Stimulated activated CD4-positive, alpha-beta T cell treated with anti-CD3 and anti-CD28 coated beads, TNF-alpha, amount 100 ng/mL, for 1 hour (primary cell): ENCODE measurements at regions not wholly inside any gene's neighbourhood (a gene's known extent, or its start where the extent isn't known, plus 50 kb on each side); places are given as distances from the start of the nearest gene placed in this dataset.

Source experiments
- DNase-seq, 3 donors: peaks; one replicate each; pipeline ENCODE4 v3.0.0-alpha.2; 2020; ENCODE audit warnings: low read depth in 3 of 3, low spot score in 1 of 3

DNA sequence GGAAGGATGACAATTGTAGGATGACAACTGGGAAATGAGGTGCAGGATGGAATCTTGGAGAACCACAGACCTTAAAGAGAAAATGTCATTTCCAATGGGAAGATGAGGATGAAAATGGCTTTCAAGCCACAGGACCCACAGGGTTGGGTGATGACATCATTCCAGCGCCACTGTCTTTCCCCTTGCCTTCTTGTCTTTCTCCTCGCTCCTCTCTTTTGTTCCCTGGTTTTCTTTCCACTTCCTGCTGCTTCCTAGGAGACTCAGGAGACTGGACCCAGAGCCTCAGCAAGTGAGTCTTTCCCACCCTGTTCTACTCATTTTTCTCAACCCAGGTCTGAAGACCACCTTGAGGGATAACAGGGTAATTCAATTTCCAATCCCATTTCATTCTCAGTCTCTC, 548.8 kb downstream of the FGF9 start:
- DNase-seq, result no peak

DNA sequence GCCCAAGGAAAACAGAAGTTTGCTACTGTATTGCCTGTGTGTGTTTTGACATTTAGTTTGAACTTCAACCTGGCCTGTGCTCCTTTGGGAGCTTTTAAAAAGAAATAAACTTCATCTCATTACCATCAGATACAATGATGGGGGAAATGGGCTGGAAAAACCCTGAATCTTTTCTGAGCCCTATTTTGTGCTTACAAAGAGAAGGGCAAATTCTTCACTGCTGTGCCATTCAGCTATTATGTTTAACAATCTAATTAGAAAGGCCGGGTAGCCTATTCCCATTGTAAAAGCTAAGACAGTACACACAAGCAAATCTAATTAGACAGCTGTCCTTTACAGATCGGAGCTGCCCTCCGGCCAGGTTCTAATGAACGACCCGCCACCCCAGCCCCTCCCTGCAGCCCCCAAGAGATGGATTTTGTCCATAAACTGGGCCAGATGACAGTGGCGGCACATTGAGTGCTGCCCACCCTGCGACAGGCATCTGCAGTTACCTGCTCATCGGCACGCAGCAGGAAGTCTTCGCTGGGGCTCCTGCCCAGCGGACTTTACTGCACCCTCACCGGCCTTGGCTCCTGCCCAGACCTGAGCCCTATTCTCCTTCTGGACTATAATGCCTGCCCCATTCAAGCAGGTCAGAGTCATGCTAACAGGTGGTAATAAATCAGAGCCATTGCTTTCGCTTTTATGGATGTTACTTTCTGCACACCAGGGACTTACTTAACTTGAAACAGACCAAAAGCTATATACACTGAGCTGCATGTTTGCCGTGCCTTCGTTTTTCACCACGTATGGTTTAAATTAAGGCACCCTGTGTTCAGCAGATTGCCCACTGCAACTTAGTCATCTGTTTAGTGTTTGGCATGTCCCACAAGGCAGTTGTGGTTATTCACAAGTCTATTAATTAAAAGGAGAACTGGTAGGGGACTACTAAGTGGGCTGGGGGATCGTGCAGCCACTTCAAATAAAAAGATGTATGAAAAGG, 549.6 kb downstream of the FGF9 start:
- DNase-seq, result no peak

DNA sequence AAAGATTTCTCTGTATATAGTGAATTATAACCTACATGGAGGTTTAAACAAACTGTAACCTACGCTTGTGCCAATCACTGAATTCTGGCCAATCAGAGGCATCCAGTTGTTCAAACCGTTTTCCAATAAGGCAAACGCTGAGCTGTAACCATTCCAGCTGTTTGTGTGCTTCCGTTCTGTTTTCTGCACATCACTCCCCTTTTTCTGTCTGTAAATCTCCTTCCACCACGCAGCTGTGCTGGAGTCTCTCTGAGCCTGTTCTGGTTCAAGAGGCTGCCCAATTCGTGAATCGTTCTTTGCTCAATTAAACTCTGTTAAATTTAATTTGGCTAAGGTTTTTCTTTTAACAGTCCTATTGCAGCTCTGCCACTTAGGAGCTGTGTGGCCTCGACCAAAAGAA, 552.5 kb downstream of the FGF9 start:
- no peak for DNase-seq

- DNase-seq, result no peak
Measured at GRCh38 chr13:22226086-22226485, 555.2 kb downstream of the FGF9 start.

GRCh38 chr13:22227895-22228294, 557.0 kb downstream of the FGF9 start:
- no peak for DNase-seq

GRCh38 chr13:22229916-22230315, 559.0 kb downstream of the FGF9 start:
- no peak for DNase-seq

- DNase-seq, result no peak
Measured at GRCh38 chr13:22232186-22232585, 561.3 kb downstream of the FGF9 start.

DNA sequence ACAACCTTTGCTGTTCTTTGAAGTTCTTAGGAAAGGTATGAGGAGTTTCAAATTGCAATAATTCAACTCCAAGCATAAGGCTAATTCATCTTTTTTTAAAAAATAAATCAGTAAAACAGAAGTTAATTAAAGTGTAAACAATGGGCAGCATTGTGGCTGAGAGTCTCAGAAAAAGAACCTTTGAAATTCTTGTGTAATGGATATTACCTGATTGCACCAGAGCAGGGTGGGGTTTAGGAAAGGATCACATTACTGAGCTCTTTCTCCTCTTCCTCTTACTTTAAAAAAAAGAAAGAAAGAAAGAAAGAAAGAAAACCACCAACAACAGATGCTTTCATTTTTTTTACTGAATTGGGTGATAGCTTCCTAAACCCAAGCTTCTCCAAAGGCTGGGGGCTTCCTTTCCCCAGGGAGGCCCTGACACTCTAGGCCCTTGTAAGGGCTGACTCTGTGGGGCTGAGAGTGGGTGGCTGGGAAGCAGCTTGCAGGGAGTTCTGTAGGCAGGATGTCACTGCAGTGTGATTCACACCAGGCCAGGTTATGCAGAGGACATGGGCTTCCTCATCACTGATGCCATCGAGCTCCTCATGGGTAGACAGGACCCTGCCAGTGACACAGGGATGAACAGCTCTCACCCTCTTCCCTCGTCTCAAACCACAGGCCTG, 564.5 kb downstream of the FGF9 start:
- no peak for DNase-seq

DNA sequence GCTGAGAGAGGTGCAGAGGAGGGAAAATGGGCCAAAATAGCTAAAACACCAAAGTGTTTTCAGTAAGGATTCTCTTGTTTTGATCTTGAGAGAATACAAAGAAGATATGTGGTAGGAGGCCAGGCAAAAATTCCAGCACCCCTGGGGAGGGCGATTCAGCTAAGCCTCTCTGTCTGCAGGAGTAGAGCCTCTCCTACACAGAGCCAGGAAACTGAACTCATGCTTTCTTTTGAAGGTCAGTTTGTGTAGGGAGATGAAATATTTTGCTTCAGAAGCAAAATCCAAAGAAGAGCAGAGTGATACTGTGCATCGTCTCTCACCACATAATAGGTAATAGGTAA, 565.0 kb downstream of the FGF9 start:
- DNase-seq, result no peak

DNA sequence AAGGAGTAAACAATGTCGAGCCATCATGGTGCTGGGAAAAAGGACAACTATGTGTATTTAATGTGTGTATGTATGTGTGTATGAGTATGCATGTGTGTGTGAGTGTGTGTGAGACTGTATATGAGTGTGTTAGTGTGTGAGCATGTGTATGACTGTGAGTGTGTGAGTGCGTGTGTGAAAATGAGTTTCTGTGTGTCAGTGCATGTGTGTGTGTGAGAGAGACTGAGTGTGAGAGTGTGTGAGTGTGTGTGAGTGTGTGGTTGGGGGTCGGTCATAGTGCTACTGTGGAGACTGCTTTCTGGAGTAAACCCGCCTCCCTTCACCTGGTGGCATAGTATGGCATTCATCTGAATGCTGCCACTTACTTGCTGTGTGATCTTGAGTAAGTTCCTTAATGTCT, 567.4 kb downstream of the FGF9 start:
- DNase-seq, result no peak

GRCh38 chr13:22240716-22241115, 569.8 kb downstream of the FGF9 start:
- DNase-seq, result no peak

DNA sequence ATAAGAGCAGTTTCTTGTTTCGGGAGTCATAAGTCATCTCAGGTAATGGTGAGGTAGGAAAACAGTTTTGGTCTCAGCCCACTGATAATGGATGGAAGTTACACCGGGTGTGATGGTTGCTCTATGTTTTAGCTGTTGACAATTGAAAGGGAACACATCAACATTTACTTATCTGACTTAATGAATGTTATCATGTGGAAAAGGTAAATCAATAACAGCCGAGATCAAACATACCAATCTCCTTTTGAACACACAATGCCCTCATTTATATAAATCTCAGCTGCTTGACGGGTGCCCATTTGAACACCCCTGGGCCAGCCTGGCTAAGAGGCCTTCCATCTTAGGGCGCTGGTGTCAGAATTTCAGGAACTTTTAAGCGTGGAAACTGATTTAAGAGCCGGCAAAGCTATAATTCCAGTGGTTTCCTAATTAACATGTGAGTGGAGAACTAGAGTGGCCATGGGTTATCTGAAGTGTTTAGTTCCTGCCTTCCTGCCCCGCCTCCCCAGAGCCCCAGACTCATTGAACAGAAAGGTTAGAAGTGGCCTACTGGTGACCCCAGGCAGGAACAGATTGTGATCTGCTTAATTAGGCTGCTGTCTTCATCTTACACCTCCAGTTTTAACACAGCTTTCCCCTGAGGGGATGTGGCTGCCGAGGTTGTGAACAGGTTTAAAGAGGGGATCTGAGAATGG, 572.7 kb downstream of the FGF9 start:
- no peak for DNase-seq

- DNase-seq, result no peak
Measured at GRCh38 chr13:22252281-22252830, 581.5 kb downstream of the FGF9 start.

GRCh38 chr13:22253107-22253506, 582.2 kb downstream of the FGF9 start:
- no peak for DNase-seq

- DNase-seq, result no peak
Measured at GRCh38 chr13:22256111-22256639, 585.3 kb downstream of the FGF9 start.

DNA sequence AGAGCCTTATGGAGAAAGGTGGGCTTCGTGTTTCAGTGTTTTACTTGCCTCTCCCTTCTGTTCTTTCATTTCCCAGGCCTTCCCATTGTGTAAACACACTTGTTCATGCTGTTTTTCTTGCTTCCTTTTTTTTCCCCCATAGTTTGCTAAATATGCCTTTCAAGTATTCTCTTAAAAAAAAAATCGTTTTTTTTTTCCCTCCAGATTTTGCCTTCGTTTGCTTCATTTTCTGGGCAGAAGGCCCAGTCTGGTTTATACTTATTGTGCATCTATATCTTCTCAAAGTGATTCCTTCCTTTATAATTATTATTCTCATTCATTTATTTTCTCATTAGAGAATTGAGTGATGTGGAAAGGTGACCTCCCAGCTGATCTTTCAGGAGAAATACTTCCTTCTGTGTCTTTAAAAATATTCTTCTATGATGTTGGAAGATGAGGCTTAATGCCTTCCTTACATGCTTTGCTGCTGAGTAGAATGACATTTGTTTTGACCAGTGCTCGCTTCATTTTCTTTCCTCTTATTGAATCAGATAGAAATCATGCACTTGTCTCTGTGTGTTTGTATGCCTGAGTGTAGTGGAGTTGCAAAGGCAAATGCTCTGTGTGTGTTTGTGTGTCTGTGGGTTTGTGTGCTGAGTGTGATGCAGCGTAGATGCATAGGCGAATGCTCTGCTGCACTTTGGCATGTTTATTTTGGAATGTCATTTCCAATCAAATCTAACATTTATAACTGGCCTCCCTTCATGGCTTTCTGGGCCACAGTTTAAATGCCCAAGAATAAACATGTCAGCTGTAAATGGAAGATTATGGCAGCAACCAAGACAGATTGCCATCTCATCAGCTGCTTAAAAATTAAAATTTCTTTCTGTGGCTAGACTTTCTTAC, 591.4 kb downstream of the FGF9 start:
- no peak for DNase-seq

GRCh38 chr13:22263185-22263584, 592.3 kb downstream of the FGF9 start:
- DNase-seq, result no peak

DNA sequence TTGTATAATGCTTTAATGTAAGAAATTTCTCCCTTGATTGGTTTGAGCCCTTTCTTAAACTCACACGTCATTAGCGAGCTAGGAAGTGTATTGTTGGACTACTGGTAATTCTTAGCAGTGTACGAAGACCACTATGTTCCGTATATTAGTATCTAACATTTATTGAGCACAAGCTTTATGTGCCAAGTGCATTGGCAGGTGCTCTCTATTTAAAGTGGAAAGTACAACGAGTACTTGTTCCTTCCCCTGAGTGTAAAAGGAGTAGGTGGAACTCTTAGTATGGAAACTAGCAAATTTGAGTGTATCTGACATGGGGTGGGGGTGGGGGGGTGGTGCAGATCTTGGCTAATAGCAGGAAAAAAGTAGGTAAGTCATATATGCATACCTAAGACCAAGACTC, 594.7 kb downstream of the FGF9 start:
- DNase-seq, result no peak

GRCh38 chr13:22270881-22271280, 600.0 kb downstream of the FGF9 start:
- DNase-seq, result no peak

DNA sequence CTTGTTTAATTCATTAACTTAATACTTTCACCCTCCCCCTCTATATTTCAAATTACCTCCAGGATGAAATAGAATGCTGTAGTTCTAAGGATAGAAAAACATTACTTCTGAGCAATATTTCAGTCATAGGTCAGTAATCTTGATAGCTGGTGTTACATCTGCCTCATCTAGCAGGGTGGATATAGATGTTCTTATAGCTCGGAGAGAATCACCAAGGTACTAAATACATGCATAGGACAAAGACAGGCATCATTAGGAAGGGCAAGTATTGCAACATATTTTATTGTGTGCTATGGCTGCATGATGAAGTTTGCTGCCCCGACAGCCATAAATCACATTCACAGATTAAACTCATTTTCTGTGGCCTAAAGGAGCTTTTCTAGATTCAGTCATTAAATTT, 601.0 kb downstream of the FGF9 start:
- no peak for DNase-seq
